ENCODE measurements at regions not wholly inside any gene's neighbourhood (a gene's known extent, or its start where the extent isn't known, plus 50 kb on each side); places are given as distances from the start of the nearest gene placed in this dataset.

GRCh38 chrX:96436105-96436504, 248.5 kb upstream of the DIAPH2 start:
- no peak for TF ChIP-seq ETS1 (CRISPR knock-in tag; IDR thresholded peaks at IDR 0.05)
- no peak for TF ChIP-seq ELF4 (CRISPR knock-in tag; IDR thresholded peaks at IDR 0.05; ENCODE audit: borderline replicate concordance)
- no peak for TF ChIP-seq CCAR2 (optimal IDR thresholded peaks at IDR 0.05; ENCODE audit: low read depth, low read length)
- no peak for TF ChIP-seq CTCF (CRISPR knock-in tag; IDR thresholded peaks at IDR 0.05)
- no peak for TF ChIP-seq ZNF446 (CRISPR knock-in tag; IDR thresholded peaks at IDR 0.05)
- TF ChIP-seq RNF2 (conservative IDR thresholded peaks at IDR 0.05; ENCODE audit: low read depth) = no peak
